ENCODE measurements at regions not wholly inside any gene's neighbourhood (a gene's known extent, or its start where the extent isn't known, plus 50 kb on each side); places are given as distances from the start of the nearest gene placed in this dataset.

- CTCF ChIA-PET, result no interaction called here
- ATAC-seq, result no peak
These were observed 161.2 kb downstream of the FGF18 start for GRCh38 chr5:171580502-171581265.

GRCh38 chr5:171581781-171582180 is 162.3 kb downstream of the FGF18 start:
- intact Hi-C loops (cut with micrococcal nuclease; ENCODE audit: unreplicated experiment) (no loop called here), in situ Hi-C loops (cut with HindIII; ENCODE audit: low pct_unique_long_range_greater_than_20kb, low sequenced_read_pairs) (no loop called here)
- H3K27me3 ChIP-seq (ENCODE audit: control insufficient read depth, insufficient read depth, low read length), result peaks cover 5% of the 10 kb centered on the region; the same call in 1 of the 2 replicates
- no peak for DNase-seq (ENCODE audit: low read depth, low spot score)
- BruUV-seq (replicated peaks), result no TSS peak
- POLR2A ChIA-PET, result no interaction called here
- no peaks in the 10 kb centered on the region for H3K36me3 ChIP-seq (ENCODE audit: control insufficient read depth, insufficient read depth, low read length)
- ATAC-seq, result no peak
- H3K4me1 ChIP-seq (ENCODE audit: control insufficient read depth, insufficient read depth, low read length), result no peaks in the 10 kb centered on the region
- TF ChIP-seq TCF7L2 (IDR thresholded peaks at IDR 0.05; ENCODE audit: low read depth, low read length) (no peak), POLR2AphosphoS5 (IDR thresholded peaks at IDR 0.05; ENCODE audit: low read depth, low read length) (no peak), REST (IDR thresholded peaks at IDR 0.05; ENCODE audit: insufficient read depth in 1 of 2, low read depth in 2 of 2, low read length in 1 of 2) (no peak), CTCF (IDR thresholded peaks at IDR 0.05) (no peak), SIN3A (IDR thresholded peaks at IDR 0.05; ENCODE audit: borderline replicate concordance, insufficient read depth, low read depth, low read length) (no peak)
- CTCF ChIA-PET, result interaction anchor here (0.7 kb wide), 1 partner anchor 214 kb away, joined by 14 read pairs; no protein-coding TSS in a partner anchor
- no peaks in the 10 kb centered on the region for H3K9me3 ChIP-seq (ENCODE audit: control insufficient read depth, insufficient read depth, low read depth, low read length)
- H3K27ac ChIP-seq (ENCODE audit: low read length), result no peak overlapping the region
- no peak overlapping the region for H3K4me3 ChIP-seq (ENCODE audit: low read depth in 2 of 2, low read length in 2 of 2)

More at GRCh38 chr5:171580502-171581265, 161.2 kb downstream of the FGF18 start:
- Histone ChIP-seq H3K36me3 (ENCODE audit: control insufficient read depth, insufficient read depth, low read length) (no peaks in the 10 kb centered on the region), H3K27ac (ENCODE audit: low read length) (no peak overlapping the region), H3K4me1 (ENCODE audit: control insufficient read depth, insufficient read depth, low read length) (no peaks in the 10 kb centered on the region), H3K27me3 (ENCODE audit: control insufficient read depth, insufficient read depth, low read length) (peaks cover 9% of the 10 kb centered on the region), H3K9me3 (ENCODE audit: control insufficient read depth, insufficient read depth, low read depth, low read length) (no peaks in the 10 kb centered on the region), H3K4me3 (ENCODE audit: low read depth in 2 of 2, low read length in 2 of 2) (no peak overlapping the region)
- DNase-seq (ENCODE audit: low read depth, low spot score), result no peak
- POLR2A ChIA-PET, result no interaction called here
- intact Hi-C loops (cut with micrococcal nuclease; ENCODE audit: unreplicated experiment) (no loop called here), in situ Hi-C loops (cut with HindIII; ENCODE audit: low pct_unique_long_range_greater_than_20kb, low sequenced_read_pairs) (no loop called here)
- BruUV-seq (replicated peaks), result no TSS peak
- TF ChIP-seq POLR2AphosphoS5 (IDR thresholded peaks at IDR 0.05; ENCODE audit: low read depth, low read length) (no peak), SIN3A (IDR thresholded peaks at IDR 0.05; ENCODE audit: borderline replicate concordance, insufficient read depth, low read depth, low read length) (no peak), CTCF (IDR thresholded peaks at IDR 0.05) (no peak), REST (IDR thresholded peaks at IDR 0.05; ENCODE audit: insufficient read depth in 1 of 2, low read depth in 2 of 2, low read length in 1 of 2) (no peak), TCF7L2 (IDR thresholded peaks at IDR 0.05; ENCODE audit: low read depth, low read length) (no peak)

All from Panc1 (cell line).